Chondrocyte (in vitro differentiated cells): ENCODE measurements at regions not wholly inside any gene's neighbourhood (a gene's known extent, or its start where the extent isn't known, plus 50 kb on each side); places are given as distances from the start of the nearest gene placed in this dataset.

Source experiments
- DNase-seq: peaks from one replicate; pipeline ENCODE4 v3.0.0; 2021; ENCODE audit warnings: mixed read lengths, low spot score
- H3K27ac Mint-ChIP-seq: one replicate; pipeline ENCODE4 v1.8.0; 2021; ENCODE audit warnings: mild to moderate bottlenecking, moderate library complexity, mixed read lengths; ENCODE audit not compliant: unreplicated experiment
- H3K27me3 Mint-ChIP-seq: 2 replicates; pipeline ENCODE4 v1.8.0; 2021; ENCODE audit warnings: low read depth, mixed read lengths
- H3K36me3 Mint-ChIP-seq: 2 replicates; pipeline ENCODE4 v1.8.0; 2021; ENCODE audit warnings: low read depth, mixed read lengths
- H3K4me1 Mint-ChIP-seq: 2 replicates; pipeline ENCODE4 v1.8.0; 2021; ENCODE audit warnings: low read depth, mild to moderate bottlenecking, mixed read lengths
- H3K4me3 Mint-ChIP-seq: one replicate; pipeline ENCODE4 v1.8.0; 2021; ENCODE audit warnings: mild to moderate bottlenecking, moderate library complexity, mixed read lengths; ENCODE audit not compliant: unreplicated experiment
- H3K9me3 Mint-ChIP-seq: 2 replicates; pipeline ENCODE4 v1.8.0; 2021; ENCODE audit warnings: low read depth, mixed read lengths
- CTCF ChIP-seq: fragments of 200-600 bp; sonication (generic); IDR thresholded peaks from 2 replicates; pipeline ENCODE4 v1.5.0; 2021; ENCODE audit warnings: antibody characterized with exemption, mild to moderate bottlenecking, moderate library complexity

- H3K9me3 Mint-ChIP-seq: peaks cover 6% of the 10 kb centered on the region
- no peak for DNase-seq
- no peak overlapping the region for H3K27ac Mint-ChIP-seq
- no peak for TF ChIP-seq CTCF
- peaks cover 2% of the 10 kb centered on the region for H3K36me3 Mint-ChIP-seq
- H3K4me1 Mint-ChIP-seq: peaks cover 2% of the 10 kb centered on the region
- no peak overlapping the region for H3K4me3 Mint-ChIP-seq
- no peaks in the 10 kb centered on the region for H3K27me3 Mint-ChIP-seq
These were observed 572.6 kb downstream of the INSC start for GRCh38 chr11:15687342-15687741.

- no peaks in the 10 kb centered on the region for H3K27me3 Mint-ChIP-seq
- no peak for DNase-seq
- H3K9me3 Mint-ChIP-seq: peaks cover 9% of the 10 kb centered on the region
- peaks cover 4% of the 10 kb centered on the region for H3K36me3 Mint-ChIP-seq
- peaks cover 2% of the 10 kb centered on the region for H3K4me1 Mint-ChIP-seq
- no peak overlapping the region for H3K4me3 Mint-ChIP-seq
- no peak overlapping the region for H3K27ac Mint-ChIP-seq
- no peak for TF ChIP-seq CTCF
These were observed 573.6 kb downstream of the INSC start for GRCh38 chr11:15688351-15688792.

GRCh38 chr11:15690320-15690719 is 575.6 kb downstream of the INSC start:
- Mint-ChIP-seq H3K4me1 (peaks cover 2% of the 10 kb centered on the region), H3K27ac (no peak overlapping the region), H3K9me3 (peaks cover 9% of the 10 kb centered on the region), H3K36me3 (peaks cover 4% of the 10 kb centered on the region), H3K27me3 (peaks cover under 1% of the 10 kb centered on the region), H3K4me3 (no peak overlapping the region)
- DNase-seq: no peak
- TF ChIP-seq CTCF: no peak

- TF ChIP-seq CTCF: no peak
- Mint-ChIP-seq H3K9me3 (peaks cover 9% of the 10 kb centered on the region), H3K27ac (no peak overlapping the region), H3K4me3 (no peak overlapping the region), H3K27me3 (peaks cover 2% of the 10 kb centered on the region), H3K4me1 (peaks cover 2% of the 10 kb centered on the region), H3K36me3 (peaks cover 7% of the 10 kb centered on the region)
- no peak for DNase-seq
These were observed 578.0 kb downstream of the INSC start for GRCh38 chr11:15692739-15693138.

- Mint-ChIP-seq H3K4me1 (no peaks in the 10 kb centered on the region), H3K36me3 (peaks cover 7% of the 10 kb centered on the region), H3K4me3 (no peak overlapping the region), H3K27ac (no peak overlapping the region), H3K27me3 (peaks cover 2% of the 10 kb centered on the region), H3K9me3 (peaks cover 9% of the 10 kb centered on the region)
- DNase-seq: no peak
- no peak for TF ChIP-seq CTCF
These were observed 580.5 kb downstream of the INSC start for GRCh38 chr11:15695096-15695721.
